PFSK-1 (cell line): ENCODE measurements at regions not wholly inside any gene's neighbourhood (a gene's known extent, or its start where the extent isn't known, plus 50 kb on each side); places are given as distances from the start of the nearest gene placed in this dataset.

ENCODE experiments used
- FOXP2 ChIP-seq: optimal IDR thresholded peaks from 2 replicates; pipeline ENCODE3; 2011; ENCODE audit warnings: borderline replicate concordance, control low read depth, inconsistent platforms; ENCODE audit not compliant: insufficient read depth; ENCODE audit errors: extremely low read length, extremely low read depth
- POLR2AphosphoS5 ChIP-seq: IDR thresholded peaks from 2 replicates; pipeline ENCODE4 v1.6.1; 2012; ENCODE audit warnings: low read depth, mild to moderate bottlenecking, control low read depth, low read length, moderate library complexity
- REST ChIP-seq, 2 experiments: IDR thresholded peaks; 2 replicates each; pipeline versions ENCODE4 v1.6.1 to v1.8.0; 2011 to 2012; ENCODE audit warnings: low read depth in 2 of 2, low read length in 2 of 2, control low read depth in 1 of 2, inconsistent platforms in 1 of 2, mild to moderate bottlenecking in 1 of 2, moderate library complexity in 1 of 2; ENCODE audit not compliant: insufficient read depth in 1 of 2
- SIN3A ChIP-seq: IDR thresholded peaks from 2 replicates; pipeline ENCODE4 v1.6.1; 2012; ENCODE audit warnings: mild to moderate bottlenecking, low read length, moderate library complexity, borderline replicate concordance; ENCODE audit not compliant: insufficient read depth
- TAF1 ChIP-seq: IDR thresholded peaks from 2 replicates; pipeline ENCODE4 v1.6.1; 2012; ENCODE audit warnings: low read length, control low read depth, borderline replicate concordance; ENCODE audit not compliant: insufficient read depth

DNA sequence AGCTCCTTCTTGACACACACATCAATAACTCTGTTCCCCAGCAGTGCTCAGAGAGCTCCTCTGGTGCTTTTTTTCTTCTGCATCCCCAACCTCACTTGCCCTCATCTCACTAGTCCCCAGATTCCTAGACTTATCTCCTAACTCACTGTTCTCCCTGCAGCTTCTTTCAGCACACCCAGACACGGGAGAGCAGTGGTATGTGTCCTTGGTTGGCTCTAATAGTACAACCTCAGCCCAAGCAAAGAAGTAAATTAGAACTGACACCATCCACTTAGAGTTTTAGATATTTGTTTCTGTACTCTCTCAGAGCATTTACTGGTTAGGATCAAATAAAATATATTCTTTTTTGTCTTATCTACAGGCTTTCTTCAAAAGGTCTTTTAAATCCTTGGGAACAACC lies 201.4 kb upstream of the SNX7 start:
- TF ChIP-seq POLR2AphosphoS5 (no peak), FOXP2 (no peak), SIN3A (no peak), TAF1 (no peak), REST (IDR thresholded peaks at IDR 0.05; ENCODE audit: insufficient read depth in 1 of 2, low read depth in 2 of 2, low read length in 2 of 2) (no peak)

DNA sequence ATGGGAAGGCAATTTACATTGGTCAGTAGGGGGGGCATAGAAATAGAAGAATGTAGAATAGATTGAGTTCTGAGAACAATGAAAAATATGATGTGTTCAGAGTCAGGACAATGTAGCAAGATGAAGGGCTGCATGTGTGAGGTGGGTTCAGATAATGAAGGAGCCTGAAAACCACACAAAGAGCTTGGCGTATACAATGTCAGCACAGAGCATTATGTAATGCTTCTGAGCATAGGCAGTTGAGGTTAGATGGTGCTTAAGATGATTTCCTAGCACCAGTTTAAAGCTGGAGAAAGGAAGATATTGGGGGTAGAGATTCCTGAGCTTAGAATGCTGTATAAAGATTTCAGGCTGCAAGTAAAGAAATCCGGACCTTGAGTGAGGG lies 202.0 kb upstream of the SNX7 start:
- TF ChIP-seq SIN3A (no peak), REST (IDR thresholded peaks at IDR 0.05; ENCODE audit: insufficient read depth in 1 of 2, low read depth in 2 of 2, low read length in 2 of 2) (no peak), FOXP2 (no peak), POLR2AphosphoS5 (no peak)

DNA sequence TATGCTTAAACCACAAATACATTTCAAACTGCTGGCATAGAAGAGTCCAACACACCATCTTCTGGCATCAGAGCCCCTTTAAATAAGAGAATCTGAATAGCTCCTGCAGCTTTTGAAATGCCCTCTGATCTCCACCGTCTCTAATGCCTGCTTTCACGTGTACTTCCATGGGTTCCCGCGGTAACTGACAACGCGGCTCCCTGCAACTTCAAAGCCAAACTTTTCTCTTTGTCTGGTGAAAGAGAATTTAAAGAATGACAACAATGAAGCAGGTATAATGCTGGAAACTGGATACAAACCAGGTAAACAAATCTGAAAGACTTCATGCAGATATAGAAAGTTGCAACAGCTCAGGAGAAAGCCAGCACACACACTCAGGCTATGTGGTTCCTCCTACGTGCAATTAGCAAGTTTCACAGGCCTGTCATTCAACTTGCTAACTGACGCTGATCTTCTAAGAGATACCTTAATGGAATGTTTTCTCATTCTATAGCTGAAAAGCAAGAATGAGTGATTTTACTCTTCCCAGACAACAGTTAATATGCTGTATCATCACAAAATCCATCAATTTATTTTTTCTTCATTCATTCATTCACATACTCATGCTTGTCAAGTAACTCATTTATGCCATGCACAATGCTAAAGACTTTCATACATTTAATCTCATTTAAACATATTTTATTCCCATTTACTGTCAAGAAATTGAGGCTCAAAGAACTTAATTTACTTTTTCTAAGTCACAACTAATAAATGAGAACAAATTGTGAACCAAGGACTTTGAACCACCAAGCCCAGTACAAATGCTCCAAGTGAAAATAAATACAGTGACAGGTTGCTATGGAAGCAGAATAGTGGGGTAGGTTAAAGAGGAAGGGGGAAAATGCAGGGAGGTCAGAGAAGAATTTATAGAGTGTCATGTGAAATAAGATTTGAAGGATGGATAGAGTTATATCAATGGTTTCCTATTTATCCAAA lies 202.7 kb upstream of the SNX7 start:
- TF ChIP-seq TAF1 (0 out of 2 replicates have a peak, but pooled peaks have one; percentile 23), POLR2AphosphoS5 (no peak)

GRCh38 chr1:98457248-98457647 lies 204.3 kb upstream of the SNX7 start:
- no peak for TF ChIP-seq FOXP2
- TF ChIP-seq REST (IDR thresholded peaks at IDR 0.05; ENCODE audit: insufficient read depth in 1 of 2, low read depth in 2 of 2, low read length in 2 of 2), result no peak
- TF ChIP-seq SIN3A, result no peak
- no peak for TF ChIP-seq TAF1
- TF ChIP-seq POLR2AphosphoS5, result no peak

- TF ChIP-seq FOXP2, result no peak
- TF ChIP-seq SIN3A, result no peak
These were observed 206.9 kb upstream of the SNX7 start for GRCh38 chr1:98454666-98455065.

GRCh38 chr1:98453066-98453465 lies 208.5 kb upstream of the SNX7 start:
- TF ChIP-seq POLR2AphosphoS5, result no peak
- TF ChIP-seq TAF1, result no peak
- TF ChIP-seq FOXP2, result no peak
- no peak for TF ChIP-seq SIN3A
- no peak for TF ChIP-seq REST (IDR thresholded peaks at IDR 0.05; ENCODE audit: insufficient read depth in 1 of 2, low read depth in 2 of 2, low read length in 2 of 2)
